GM19351 (cell line): ENCODE measurements at regions not wholly inside any gene's neighbourhood (a gene's known extent, or its start where the extent isn't known, plus 50 kb on each side); places are given as distances from the start of the nearest gene placed in this dataset.
"Not testable (repeated sequence)": the region's sequence is repeated elsewhere in the genome, so short reads cannot be mapped to it uniquely, and the experiment has no call there.

Experiments
- ATAC-seq: cut with Tn5 transposase; IDR thresholded peaks from one replicate; pipeline ENCODE4 v1.9.1; 2021; ENCODE audit warnings: mild to moderate bottlenecking, moderate library complexity; ENCODE audit not compliant: unreplicated experiment

- no peak for ATAC-seq
These were observed 947.8 kb downstream of the C4orf33 start for GRCh38 chr4:130043732-130044160.

GRCh38 chr4:130044788-130045531, 949.0 kb downstream of the C4orf33 start:
- no peak for ATAC-seq

GRCh38 chr4:130053723-130054122, 957.8 kb downstream of the C4orf33 start:
- ATAC-seq = no peak

- ATAC-seq = no peak
These were observed 959.0 kb downstream of the C4orf33 start for GRCh38 chr4:130054908-130055307.

- no peak for ATAC-seq
These were observed 960.3 kb downstream of the C4orf33 start for GRCh38 chr4:130056286-130056685.

- ATAC-seq = no peak
These were observed 968.5 kb downstream of the C4orf33 start for GRCh38 chr4:130064471-130064870.

GRCh38 chr4:130067419-130067818, 971.5 kb downstream of the C4orf33 start:
- ATAC-seq = no peak

- no peak for ATAC-seq
These were observed 972.1 kb downstream of the C4orf33 start for GRCh38 chr4:130068072-130068471.

GRCh38 chr4:130071746-130072145, 975.8 kb downstream of the C4orf33 start:
- ATAC-seq = no peak

- no peak for ATAC-seq
These were observed 977.3 kb downstream of the C4orf33 start for GRCh38 chr4:130073145-130073790.

GRCh38 chr4:130074096-130074495, 978.1 kb downstream of the C4orf33 start:
- no peak for ATAC-seq

- ATAC-seq = no peak
These were observed 981.3 kb downstream of the C4orf33 start for GRCh38 chr4:130077275-130077674.

- not testable (repeated sequence) for ATAC-seq
These were observed 983.1 kb downstream of the C4orf33 start for GRCh38 chr4:130079027-130079426.

- no peak for ATAC-seq
These were observed 985.0 kb downstream of the C4orf33 start for GRCh38 chr4:130080872-130081451.

GRCh38 chr4:130090427-130090826, 994.5 kb downstream of the C4orf33 start:
- no peak for ATAC-seq

- ATAC-seq = no peak
These were observed 996.4 kb downstream of the C4orf33 start for GRCh38 chr4:130092187-130093015.

GRCh38 chr4:130099105-130099504, 1003.2 kb downstream of the C4orf33 start:
- ATAC-seq = no peak

- no peak for ATAC-seq
These were observed 1014.2 kb downstream of the C4orf33 start for GRCh38 chr4:130110189-130110588.

GRCh38 chr4:130110770-130111169, 1014.8 kb downstream of the C4orf33 start:
- no peak for ATAC-seq

- no peak for ATAC-seq
These were observed 1028.1 kb downstream of the C4orf33 start for GRCh38 chr4:130124066-130124465.

GRCh38 chr4:130125467-130125866, 1029.5 kb downstream of the C4orf33 start:
- no peak for ATAC-seq
